Neuron (in vitro differentiated cells): ENCODE measurements at regions not wholly inside any gene's neighbourhood (a gene's known extent, or its start where the extent isn't known, plus 50 kb on each side); places are given as distances from the start of the nearest gene placed in this dataset.
"Not testable (repeated sequence)": the region's sequence is repeated elsewhere in the genome, so short reads cannot be mapped to it uniquely, and the experiment has no call there.

Experiments
- H2AFZ ChIP-seq: one replicate; pipeline ENCODE4 v1.6.1; 2013; ENCODE audit warnings: low read depth, mild to moderate bottlenecking, inconsistent platforms, low read length, moderate library complexity
- H3K27me3 ChIP-seq: one replicate; pipeline ENCODE4 v1.6.1; 2013; ENCODE audit warnings: low read length; ENCODE audit not compliant: insufficient read depth
- H3K36me3 ChIP-seq: one replicate; pipeline ENCODE4 v1.6.1; 2013; ENCODE audit warnings: low read length; ENCODE audit not compliant: insufficient read depth
- H3K4me1 ChIP-seq: one replicate; pipeline ENCODE4 v1.6.1; 2013; ENCODE audit warnings: low read length; ENCODE audit not compliant: insufficient read depth
- H3K4me3 ChIP-seq: 2 replicates; pipeline ENCODE4 v1.5.1; 2013; ENCODE audit warnings: mild to moderate bottlenecking, low read length, moderate library complexity
- H3K9me3 ChIP-seq: one replicate; pipeline ENCODE4 v1.6.1; 2013; ENCODE audit warnings: low read length

- no peak overlapping the region for H3K4me3 ChIP-seq
- no peak overlapping the region for H2AFZ ChIP-seq
- H3K27me3 ChIP-seq = no peaks in the 10 kb centered on the region
- peaks cover 5% of the 10 kb centered on the region for H3K9me3 ChIP-seq
- H3K36me3 ChIP-seq = no peaks in the 10 kb centered on the region
- H3K4me1 ChIP-seq = no peaks in the 10 kb centered on the region
Measured at GRCh38 chr4:137427411-137427810, 104.9 kb downstream of the PCDH18 start.

DNA sequence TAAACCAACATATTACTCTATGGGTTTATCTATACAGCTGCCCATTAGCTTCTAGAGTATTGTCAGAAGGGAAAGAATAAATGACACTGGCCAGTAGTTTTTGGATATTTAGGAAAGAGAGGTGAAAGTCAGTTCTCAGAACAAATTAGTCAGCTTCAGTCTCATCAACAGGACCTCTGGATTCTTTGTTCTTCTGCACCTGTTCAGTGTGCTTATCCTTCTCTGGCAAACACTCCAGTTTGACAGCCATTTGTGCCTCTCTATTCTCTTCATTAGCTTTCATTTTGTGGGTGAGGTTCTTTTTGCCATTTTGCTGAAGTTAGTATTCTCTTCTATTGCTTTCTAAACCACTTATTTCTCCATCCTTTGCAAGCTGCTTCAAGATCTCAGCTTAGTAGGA lies 107.0 kb downstream of the PCDH18 start:
- Histone ChIP-seq H3K9me3 (peaks cover 2% of the 10 kb centered on the region), H3K4me3 (no peak overlapping the region), H3K27me3 (no peaks in the 10 kb centered on the region), H2AFZ (peak overlapping the region; percentile 72), H3K4me1 (no peaks in the 10 kb centered on the region), H3K36me3 (no peaks in the 10 kb centered on the region)

- no peaks in the 10 kb centered on the region for H3K4me1 ChIP-seq
- no peak overlapping the region for H2AFZ ChIP-seq
- peaks cover 2% of the 10 kb centered on the region for H3K9me3 ChIP-seq
- no peaks in the 10 kb centered on the region for H3K27me3 ChIP-seq
- H3K36me3 ChIP-seq = no peaks in the 10 kb centered on the region
- no peak overlapping the region for H3K4me3 ChIP-seq
Measured at GRCh38 chr4:137422666-137423065, 109.6 kb downstream of the PCDH18 start.

- H3K36me3 ChIP-seq = no peaks in the 10 kb centered on the region
Measured at GRCh38 chr4:137421796-137422195, 110.5 kb downstream of the PCDH18 start.

DNA sequence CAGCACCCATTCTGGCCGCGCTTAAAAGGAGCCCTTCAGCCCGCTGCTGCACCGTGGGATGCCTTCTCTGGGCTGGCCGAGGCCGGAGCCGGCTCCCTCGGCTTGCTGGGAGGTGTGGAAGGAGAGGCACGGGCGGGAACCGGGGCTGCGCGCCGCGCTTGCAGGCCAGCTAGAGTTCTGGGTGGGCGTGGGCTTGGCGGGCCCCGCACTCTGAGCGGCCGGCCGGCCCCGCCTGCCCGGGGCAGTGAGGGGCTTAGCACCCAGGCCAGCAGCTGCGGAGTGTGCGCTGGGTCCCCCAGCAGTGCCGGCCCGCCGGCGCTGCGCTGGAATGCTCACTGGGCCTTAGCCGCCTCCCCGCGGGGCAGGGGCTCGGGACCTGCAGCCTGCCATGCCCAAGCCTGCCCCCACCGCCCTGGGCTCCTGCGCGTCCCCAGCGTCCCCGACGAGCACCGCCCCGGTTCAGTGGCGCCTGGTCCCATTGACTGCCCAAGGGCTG lies 111.3 kb downstream of the PCDH18 start:
- Histone ChIP-seq H2AFZ (no peak overlapping the region), H3K4me3 (no peak overlapping the region)

More at GRCh38 chr4:137421796-137422195, 110.5 kb downstream of the PCDH18 start:
- Histone ChIP-seq H2AFZ (no peak overlapping the region), H3K27me3 (no peaks in the 10 kb centered on the region), H3K4me1 (no peaks in the 10 kb centered on the region), H3K4me3 (no peak overlapping the region), H3K9me3 (peaks cover 2% of the 10 kb centered on the region)

GRCh38 chr4:137417676-137418075 lies 114.6 kb downstream of the PCDH18 start:
- Histone ChIP-seq H3K9me3 (no peaks in the 10 kb centered on the region), H3K36me3 (no peaks in the 10 kb centered on the region), H3K27me3 (no peaks in the 10 kb centered on the region), H2AFZ (no peak overlapping the region), H3K4me1 (no peaks in the 10 kb centered on the region), H3K4me3 (no peak overlapping the region)

More for the DNA sequence above, 111.3 kb downstream of the PCDH18 start:
- H3K9me3 ChIP-seq = peaks cover 2% of the 10 kb centered on the region
- H3K36me3 ChIP-seq = no peaks in the 10 kb centered on the region
- H3K27me3 ChIP-seq = no peaks in the 10 kb centered on the region
- H3K4me1 ChIP-seq = no peaks in the 10 kb centered on the region

DNA sequence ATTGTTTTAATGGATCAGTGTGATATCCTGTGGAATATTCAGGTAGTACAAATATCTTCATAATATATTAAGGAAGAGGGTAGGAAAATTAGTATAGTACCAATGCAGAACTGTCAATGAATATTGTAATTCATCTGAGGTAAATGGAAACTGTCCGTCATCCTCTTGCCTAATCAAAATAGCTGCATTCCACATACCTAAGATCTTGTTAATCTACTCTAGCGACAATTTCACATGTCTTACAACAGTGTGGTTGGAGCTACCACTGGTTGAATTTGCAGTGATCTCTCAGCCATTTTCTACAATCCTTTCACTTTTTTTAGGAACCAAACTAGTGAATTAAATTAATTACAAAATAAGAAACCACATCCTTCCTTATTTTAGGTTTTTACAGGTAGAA lies 117.5 kb downstream of the PCDH18 start:
- Histone ChIP-seq H3K4me3 (no peak overlapping the region), H2AFZ (no peak overlapping the region), H3K27me3 (no peaks in the 10 kb centered on the region), H3K36me3 (no peaks in the 10 kb centered on the region), H3K9me3 (no peaks in the 10 kb centered on the region), H3K4me1 (no peaks in the 10 kb centered on the region)

DNA sequence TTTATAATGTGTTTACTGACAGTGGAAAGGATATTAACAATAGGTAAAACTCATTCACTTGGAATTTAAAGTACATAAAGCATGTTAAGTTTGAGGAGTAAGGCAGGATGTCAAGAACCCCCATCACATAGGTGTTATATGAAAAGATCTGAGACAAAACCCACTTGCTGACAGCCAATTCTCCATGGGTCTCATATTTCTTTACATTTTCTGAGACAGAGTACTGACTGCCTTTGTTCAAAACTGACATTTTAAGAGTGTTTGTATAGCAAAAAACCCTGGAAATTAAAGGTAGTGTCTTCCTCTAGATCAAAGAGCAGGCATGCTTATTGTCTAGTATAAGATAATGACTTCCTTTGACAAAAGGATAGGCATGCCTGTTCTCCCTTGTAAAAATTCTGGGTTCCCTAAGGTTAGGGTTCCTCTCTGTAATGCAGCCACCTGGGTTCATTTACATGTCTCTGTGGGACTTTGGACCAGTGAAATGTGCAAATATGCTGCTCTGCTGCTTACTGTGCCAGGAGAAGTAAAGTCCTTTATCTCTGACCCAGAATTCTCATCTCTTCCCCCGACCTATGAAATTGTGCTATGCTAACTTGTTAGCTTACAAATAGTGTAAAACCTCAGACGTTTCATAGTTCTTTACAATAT lies 123.6 kb downstream of the PCDH18 start:
- no peaks in the 10 kb centered on the region for H3K27me3 ChIP-seq
- no peak overlapping the region for H3K4me3 ChIP-seq
- no peak overlapping the region for H2AFZ ChIP-seq
- H3K36me3 ChIP-seq = no peaks in the 10 kb centered on the region
- no peaks in the 10 kb centered on the region for H3K4me1 ChIP-seq
- H3K9me3 ChIP-seq = no peaks in the 10 kb centered on the region

DNA sequence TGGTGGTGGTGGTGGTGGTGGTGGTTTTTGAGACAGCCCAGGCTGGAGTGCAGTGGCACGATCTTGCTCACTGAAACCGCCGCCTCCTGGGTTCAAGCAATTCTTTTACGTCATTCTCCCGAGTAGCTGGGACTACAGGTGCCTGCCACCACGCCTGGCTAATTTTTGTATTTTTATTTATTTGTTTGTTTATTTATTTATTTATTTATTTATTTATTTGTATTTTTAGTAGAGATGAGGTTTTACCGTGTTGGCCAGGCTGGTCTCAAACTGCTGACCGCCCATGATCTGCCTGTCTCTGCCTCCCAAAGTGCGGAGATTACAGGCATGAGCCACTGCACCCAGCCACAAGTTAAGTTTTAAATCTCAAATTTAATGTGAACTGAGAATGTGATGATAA lies 126.5 kb downstream of the PCDH18 start:
- H3K36me3 ChIP-seq, H2AFZ ChIP-seq, H3K27me3 ChIP-seq, H3K4me3 ChIP-seq, H3K9me3 ChIP-seq, H3K4me1 ChIP-seq: not testable (repeated sequence)

DNA sequence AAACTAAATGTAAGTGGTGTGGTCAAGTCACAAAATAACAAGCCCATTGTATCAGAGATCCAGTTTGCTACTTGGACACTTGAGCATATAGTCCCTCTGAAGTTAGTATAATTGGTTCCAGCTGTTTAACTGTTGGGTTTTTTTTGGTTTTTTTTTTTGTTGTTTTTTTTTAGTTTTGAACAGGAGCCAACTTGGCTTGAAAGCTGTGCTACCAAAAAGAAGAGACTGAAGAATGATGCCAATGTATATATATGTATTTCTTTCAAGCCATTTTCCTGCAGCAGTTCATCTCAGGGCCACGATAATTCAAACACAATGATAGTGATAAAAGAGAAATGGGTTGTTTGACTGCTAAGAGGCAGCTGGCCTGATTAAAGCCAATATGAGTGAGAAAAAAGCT lies 138.3 kb downstream of the PCDH18 start:
- Histone ChIP-seq H3K27me3 (no peaks in the 10 kb centered on the region), H3K9me3 (no peaks in the 10 kb centered on the region), H2AFZ (no peak overlapping the region), H3K4me1 (peaks cover 30% of the 10 kb centered on the region), H3K36me3 (no peaks in the 10 kb centered on the region), H3K4me3 (no peak overlapping the region)

DNA sequence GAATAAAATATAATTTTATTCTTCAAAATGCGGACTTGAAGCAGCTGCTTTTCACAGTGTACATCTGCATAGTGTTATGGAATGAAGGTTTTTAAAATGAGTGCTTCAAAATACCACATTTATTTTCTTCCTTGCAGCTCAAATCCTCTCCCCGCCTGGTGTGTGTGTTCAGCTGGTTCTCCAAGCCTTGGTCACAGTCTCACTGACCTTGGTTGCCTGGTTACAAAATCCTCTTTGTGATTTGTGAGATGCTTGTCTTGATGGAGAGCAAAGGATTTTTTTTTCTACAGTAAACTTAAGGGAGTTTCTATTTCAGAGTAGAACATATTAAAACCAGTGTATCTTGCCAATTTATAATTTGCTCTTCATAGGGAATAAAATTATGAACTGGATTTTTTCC lies 139.2 kb downstream of the PCDH18 start:
- peaks cover 30% of the 10 kb centered on the region for H3K4me1 ChIP-seq
- peak overlapping the region; percentile 15 for H3K4me3 ChIP-seq
- H3K36me3 ChIP-seq = no peaks in the 10 kb centered on the region
- H2AFZ ChIP-seq = peak overlapping the region; percentile 37
- H3K9me3 ChIP-seq = no peaks in the 10 kb centered on the region
- no peaks in the 10 kb centered on the region for H3K27me3 ChIP-seq

DNA sequence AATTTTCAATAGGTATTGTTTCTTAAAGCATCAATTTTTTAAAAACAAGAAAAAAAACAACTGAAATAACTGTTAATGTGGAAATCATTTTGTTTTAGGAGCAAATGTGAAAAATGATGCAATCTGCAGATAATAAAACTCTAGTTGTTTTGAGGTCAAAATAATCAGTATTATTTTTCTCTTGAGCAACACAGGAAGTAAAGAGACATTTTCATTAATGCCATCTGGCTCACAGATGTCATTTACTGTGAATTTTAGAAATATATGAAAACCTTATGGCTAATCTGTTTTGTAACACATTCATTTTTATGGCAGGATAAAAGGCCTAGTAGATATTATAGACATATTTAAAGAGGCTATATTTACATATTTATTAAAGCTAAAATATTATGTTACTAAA lies 141.6 kb downstream of the PCDH18 start:
- no peak overlapping the region for H3K4me3 ChIP-seq
- no peaks in the 10 kb centered on the region for H3K9me3 ChIP-seq
- H2AFZ ChIP-seq = no peak overlapping the region
- H3K27me3 ChIP-seq = no peaks in the 10 kb centered on the region
- H3K4me1 ChIP-seq = peaks cover 30% of the 10 kb centered on the region
- H3K36me3 ChIP-seq = no peaks in the 10 kb centered on the region

DNA sequence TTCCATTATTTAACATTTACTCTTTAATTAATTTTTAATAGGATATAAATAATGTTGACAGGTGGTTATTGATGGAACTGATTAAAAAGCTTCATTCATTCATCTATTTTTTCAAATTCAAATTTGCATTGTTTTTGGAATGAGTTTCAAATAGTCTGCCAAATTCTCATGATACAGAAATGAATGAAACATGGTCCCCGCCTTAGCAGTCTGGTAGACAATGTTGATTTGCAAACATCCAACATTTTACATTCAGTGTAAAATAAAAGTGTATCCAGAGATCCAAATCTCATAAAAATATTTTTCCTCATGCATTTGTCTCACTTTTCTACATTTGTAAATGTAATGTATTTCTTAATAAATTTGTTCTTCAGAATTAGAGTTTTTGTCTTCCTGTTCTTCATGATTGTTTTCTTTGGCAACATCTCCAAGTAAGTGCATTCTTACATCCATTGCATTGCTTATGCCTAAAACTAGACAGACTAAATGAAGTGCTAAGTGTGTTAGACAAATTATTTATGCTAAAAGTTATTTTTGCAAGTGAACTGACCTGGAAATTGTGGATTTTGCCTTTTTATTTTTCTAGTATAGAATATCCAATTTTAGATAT lies 142.3 kb downstream of the PCDH18 start:
- no peak overlapping the region for H3K4me3 ChIP-seq
- H3K4me1 ChIP-seq = peaks cover 30% of the 10 kb centered on the region
- H3K36me3 ChIP-seq = no peaks in the 10 kb centered on the region
- H2AFZ ChIP-seq = no peak overlapping the region
- no peaks in the 10 kb centered on the region for H3K9me3 ChIP-seq
- H3K27me3 ChIP-seq = no peaks in the 10 kb centered on the region

- Histone ChIP-seq H3K4me1 (peaks cover 17% of the 10 kb centered on the region), H3K36me3 (no peaks in the 10 kb centered on the region), H3K4me3 (no peak overlapping the region), H2AFZ (no peak overlapping the region), H3K27me3 (no peaks in the 10 kb centered on the region), H3K9me3 (no peaks in the 10 kb centered on the region)
Measured at GRCh38 chr4:137387924-137388323, 144.4 kb downstream of the PCDH18 start.
